ENCODE measurements at regions not wholly inside any gene's neighbourhood (a gene's known extent, or its start where the extent isn't known, plus 50 kb on each side); places are given as distances from the start of the nearest gene placed in this dataset.

DNA sequence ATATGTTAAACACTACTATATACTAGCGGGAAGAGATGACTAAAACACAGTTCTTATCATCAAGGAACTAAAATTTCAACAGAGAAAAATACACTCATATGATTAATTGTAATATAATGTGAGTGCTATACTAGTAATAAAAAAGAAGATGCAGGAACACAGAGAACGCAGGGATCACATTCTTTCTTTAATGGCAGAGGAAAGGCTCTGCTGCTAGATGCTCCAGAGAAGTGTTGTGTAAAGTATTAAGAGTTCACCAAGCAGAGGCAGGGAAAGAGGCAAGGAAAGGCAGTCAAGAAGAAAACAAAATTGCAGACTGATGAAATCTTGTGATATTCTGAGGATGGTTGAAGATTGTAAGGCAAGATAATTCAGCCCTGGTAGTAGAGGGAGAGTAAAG is 394.7 kb downstream of the PDGFC start:
- TF ChIP-seq, protein P1, sequence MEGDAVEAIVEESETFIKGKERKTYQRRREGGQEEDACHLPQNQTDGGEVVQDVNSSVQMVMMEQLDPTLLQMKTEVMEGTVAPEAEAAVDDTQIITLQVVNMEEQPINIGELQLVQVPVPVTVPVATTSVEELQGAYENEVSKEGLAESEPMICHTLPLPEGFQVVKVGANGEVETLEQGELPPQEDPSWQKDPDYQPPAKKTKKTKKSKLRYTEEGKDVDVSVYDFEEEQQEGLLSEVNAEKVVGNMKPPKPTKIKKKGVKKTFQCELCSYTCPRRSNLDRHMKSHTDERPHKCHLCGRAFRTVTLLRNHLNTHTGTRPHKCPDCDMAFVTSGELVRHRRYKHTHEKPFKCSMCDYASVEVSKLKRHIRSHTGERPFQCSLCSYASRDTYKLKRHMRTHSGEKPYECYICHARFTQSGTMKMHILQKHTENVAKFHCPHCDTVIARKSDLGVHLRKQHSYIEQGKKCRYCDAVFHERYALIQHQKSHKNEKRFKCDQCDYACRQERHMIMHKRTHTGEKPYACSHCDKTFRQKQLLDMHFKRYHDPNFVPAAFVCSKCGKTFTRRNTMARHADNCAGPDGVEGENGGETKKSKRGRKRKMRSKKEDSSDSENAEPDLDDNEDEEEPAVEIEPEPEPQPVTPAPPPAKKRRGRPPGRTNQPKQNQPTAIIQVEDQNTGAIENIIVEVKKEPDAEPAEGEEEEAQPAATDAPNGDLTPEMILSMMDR (conservative IDR thresholded peaks at IDR 0.05): no peak
- TF ChIP-seq ZFX (IDR thresholded peaks at IDR 0.05): no peak
